CD4-positive, alpha-beta T cell (primary cell): ENCODE measurements at regions not wholly inside any gene's neighbourhood (a gene's known extent, or its start where the extent isn't known, plus 50 kb on each side); places are given as distances from the start of the nearest gene placed in this dataset.

Experiments used
- ATAC-seq: fragments of 200-7000 bp; cut with Tn5 transposase; one replicate; pipeline ENCODE4 v1.10.0; 2022; ENCODE audit warnings: mild to moderate bottlenecking; ENCODE audit not compliant: poor library complexity
- CTCF ChIA-PET: fragments of 350-600 bp; sonication (Branson Sonifier 250); formaldehyde crosslinking; loops from one replicate; lab custom pipeline; 2021; ENCODE audit warnings: antibody characterized with exemption, inconsistent platforms; lab: Charles Lee
- POLR2A ChIA-PET: fragments of 350-600 bp; sonication (Branson Sonifier 250); formaldehyde crosslinking; loops from one replicate; lab custom pipeline; 2021; ENCODE audit warnings: antibody characterized with exemption, inconsistent platforms; lab: Charles Lee
- DNase-seq, 14 experiments: peaks; one replicate each; pipeline ENCODE4 v3.0.0-alpha.2; 2013 to 2020; ENCODE audit warnings: mixed read lengths in 2 of 14
- H3K27ac ChIP-seq, 2 donors: one replicate each; pipeline versions ENCODE4 v1.5.1 to v1.7.0; 2013; ENCODE audit warnings: low read length in 2 of 2, low read depth in 1 of 2, mild to moderate bottlenecking in 1 of 2
- H3K27me3 ChIP-seq, 2 experiments: 1 replicate in 1 of 2; 2 replicates in 1 of 2; pipeline versions ENCODE4 v1.6.1 to v1.7.0; 2013; ENCODE audit warnings: low read length in 2 of 2, control low read depth in 1 of 2, mild to moderate bottlenecking in 1 of 2, moderate library complexity in 1 of 2; ENCODE audit not compliant: insufficient read depth in 2 of 2, control insufficient read depth in 1 of 2
- H3K36me3 ChIP-seq: one replicate; pipeline ENCODE4 v1.6.1; 2013; ENCODE audit warnings: low read length, control low read depth; ENCODE audit not compliant: insufficient read depth
- H3K4me1 ChIP-seq: one replicate; pipeline ENCODE4 v1.6.1; 2013; ENCODE audit warnings: low read length, control low read depth; ENCODE audit not compliant: insufficient read depth
- H3K4me3 ChIP-seq: one replicate; pipeline ENCODE4 v1.5.1; 2013; ENCODE audit warnings: mild to moderate bottlenecking, low read length, moderate library complexity
- H3K9me3 ChIP-seq, 2 experiments: 1 replicate in 1 of 2; 2 replicates in 1 of 2; pipeline versions ENCODE4 v1.6.1 to v1.7.0; 2013; ENCODE audit warnings: low read length in 2 of 2, mild to moderate bottlenecking in 2 of 2, control low read depth in 1 of 2, moderate library complexity in 1 of 2; ENCODE audit not compliant: control insufficient read depth in 1 of 2, insufficient read depth in 1 of 2
- H3K27ac Mint-ChIP-seq: one replicate; pipeline ENCODE4 v1.8.0; 2020; ENCODE audit warnings: mixed read lengths
- H3K27me3 Mint-ChIP-seq: one replicate; pipeline ENCODE4 v1.8.0; 2021; ENCODE audit warnings: mixed read lengths
- H3K36me3 Mint-ChIP-seq: one replicate; pipeline ENCODE4 v1.8.0; 2021; ENCODE audit warnings: low read depth, mixed read lengths
- H3K4me1 Mint-ChIP-seq: one replicate; pipeline ENCODE4 v1.8.0; 2021; ENCODE audit warnings: low read depth, mixed read lengths
- H3K4me3 Mint-ChIP-seq: one replicate; pipeline ENCODE4 v1.8.0; 2020; ENCODE audit warnings: mild to moderate bottlenecking, mixed read lengths
- H3K9me3 Mint-ChIP-seq: one replicate; pipeline ENCODE4 v1.8.0; 2020; ENCODE audit warnings: mixed read lengths
- intact Hi-C, 2 experiments: fragments of 100-400 bp; cut with DNase I in 1 of 2; cut with micrococcal nuclease in 1 of 2; formaldehyde crosslinking; loops; one replicate each; pipeline versions ENCODE4 v1.15.1 to v1.9.0; 2023 to 2025; cut with DNase I, micrococcal nuclease
- TF ChIP-seq, protein P1 (sequence below): fragments of 200-600 bp; IDR thresholded peaks from one replicate; pipeline ENCODE4 v1.8.0; 2022; ENCODE audit warnings: antibody characterized with exemption, mild to moderate bottlenecking

GRCh38 chr2:37827911-37828511, 97.1 kb upstream of the RMDN2 start:
- Histone ChIP-seq H3K4me1 (peaks cover 13% of the 10 kb centered on the region), H3K36me3 (no peaks in the 10 kb centered on the region), H3K4me3 (no peak overlapping the region), H3K27ac (no peak overlapping the region), H3K9me3 (no peaks in the 10 kb centered on the region), H3K27me3 (no peaks in the 10 kb centered on the region)
- intact Hi-C loops: loop anchor here in 1 of 2 experiments (10.0 kb wide), 1 partner anchor 113 kb away; no protein-coding TSS in a partner anchor
- Mint-ChIP-seq H3K4me1 (peaks cover 19% of the 10 kb centered on the region), H3K27me3 (no peaks in the 10 kb centered on the region), H3K9me3 (no peaks in the 10 kb centered on the region), H3K36me3 (no peaks in the 10 kb centered on the region), H3K4me3 (no peak overlapping the region), H3K27ac (no peak overlapping the region)
- DNase-seq (no peak), ATAC-seq (no peak)
- ChIA-PET CTCF (interaction anchor here (2.3 kb wide), 1 partner anchor 414 kb away, joined by 16 read pairs; no protein-coding TSS in a partner anchor), POLR2A (interaction anchor here (0.6 kb wide), 1 partner anchor 341 kb away, joined by 3 read pairs; no protein-coding TSS in a partner anchor)
- TF ChIP-seq, protein P1, sequence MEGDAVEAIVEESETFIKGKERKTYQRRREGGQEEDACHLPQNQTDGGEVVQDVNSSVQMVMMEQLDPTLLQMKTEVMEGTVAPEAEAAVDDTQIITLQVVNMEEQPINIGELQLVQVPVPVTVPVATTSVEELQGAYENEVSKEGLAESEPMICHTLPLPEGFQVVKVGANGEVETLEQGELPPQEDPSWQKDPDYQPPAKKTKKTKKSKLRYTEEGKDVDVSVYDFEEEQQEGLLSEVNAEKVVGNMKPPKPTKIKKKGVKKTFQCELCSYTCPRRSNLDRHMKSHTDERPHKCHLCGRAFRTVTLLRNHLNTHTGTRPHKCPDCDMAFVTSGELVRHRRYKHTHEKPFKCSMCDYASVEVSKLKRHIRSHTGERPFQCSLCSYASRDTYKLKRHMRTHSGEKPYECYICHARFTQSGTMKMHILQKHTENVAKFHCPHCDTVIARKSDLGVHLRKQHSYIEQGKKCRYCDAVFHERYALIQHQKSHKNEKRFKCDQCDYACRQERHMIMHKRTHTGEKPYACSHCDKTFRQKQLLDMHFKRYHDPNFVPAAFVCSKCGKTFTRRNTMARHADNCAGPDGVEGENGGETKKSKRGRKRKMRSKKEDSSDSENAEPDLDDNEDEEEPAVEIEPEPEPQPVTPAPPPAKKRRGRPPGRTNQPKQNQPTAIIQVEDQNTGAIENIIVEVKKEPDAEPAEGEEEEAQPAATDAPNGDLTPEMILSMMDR: no peak

GRCh38 chr2:37829202-37829601, 95.9 kb upstream of the RMDN2 start:
- no peak overlapping the region for H3K27ac ChIP-seq
- no peak overlapping the region for H3K27ac Mint-ChIP-seq
- no peak for ATAC-seq

GRCh38 chr2:37829616-37830395, 95.3 kb upstream of the RMDN2 start:
- Mint-ChIP-seq H3K27me3 (no peaks in the 10 kb centered on the region), H3K9me3 (no peaks in the 10 kb centered on the region), H3K4me3 (no peak overlapping the region), H3K4me1 (peaks cover 19% of the 10 kb centered on the region), H3K27ac (no peak overlapping the region), H3K36me3 (no peaks in the 10 kb centered on the region)
- ChIA-PET POLR2A (interaction anchor here (1.0 to 1.3 kb wide), 2 partner anchors 412 to 415 kb away, joined by 3 to 5 read pairs; no protein-coding TSS in a partner anchor), CTCF (interaction anchor here (2.3 kb wide), 1 partner anchor 416 kb away, joined by 16 read pairs; no protein-coding TSS in a partner anchor)
- H3K27me3 ChIP-seq: no peaks in the 10 kb centered on the region
- no peak overlapping the region for H3K27ac ChIP-seq
- no peak overlapping the region for H3K4me3 ChIP-seq
- ATAC-seq: no peak
- DNase-seq: no peak
- peaks cover 10% of the 10 kb centered on the region for H3K4me1 ChIP-seq
- H3K9me3 ChIP-seq: no peaks in the 10 kb centered on the region
- intact Hi-C loops: loop anchor here (5.0 to 10.0 kb wide), 3 partner anchors 115 to 543 kb away; no protein-coding TSS in a partner anchor
- no peaks in the 10 kb centered on the region for H3K36me3 ChIP-seq
- TF ChIP-seq, protein P1: no peak

More at GRCh38 chr2:37829202-37829601, 95.9 kb upstream of the RMDN2 start:
- H3K4me1 Mint-ChIP-seq: peaks cover 19% of the 10 kb centered on the region
- intact Hi-C loops: loop anchor here in 1 of 2 experiments (10.0 kb wide), 1 partner anchor 114 kb away; no protein-coding TSS in a partner anchor
- DNase-seq: peak in 3 of 14 experiments; percentile 26 to 61 (median 48)
- ChIA-PET CTCF (interaction anchor here (2.3 kb wide), 1 partner anchor 415 kb away, joined by 16 read pairs; no protein-coding TSS in a partner anchor), POLR2A (interaction anchor here (1.0 to 1.3 kb wide), 2 partner anchors 412 to 415 kb away, joined by 3 to 5 read pairs; no protein-coding TSS in a partner anchor)
- H3K4me3 ChIP-seq: no peak overlapping the region
- no peaks in the 10 kb centered on the region for H3K27me3 Mint-ChIP-seq
- H3K27me3 ChIP-seq: no peaks in the 10 kb centered on the region
- no peaks in the 10 kb centered on the region for H3K9me3 Mint-ChIP-seq
- peaks cover 10% of the 10 kb centered on the region for H3K4me1 ChIP-seq
- H3K9me3 ChIP-seq: no peaks in the 10 kb centered on the region
- TF ChIP-seq, protein P1: no peak
- no peak overlapping the region for H3K4me3 Mint-ChIP-seq
- H3K36me3 Mint-ChIP-seq: no peaks in the 10 kb centered on the region
- H3K36me3 ChIP-seq: no peaks in the 10 kb centered on the region
